NT2/D1 (cell line): ENCODE measurements at regions not wholly inside any gene's neighbourhood (a gene's known extent, or its start where the extent isn't known, plus 50 kb on each side); places are given as distances from the start of the nearest gene placed in this dataset.

Experiments
- DNase-seq: peaks from one replicate; pipeline ENCODE4 v3.0.0-alpha.2; 2011; ENCODE audit warnings: low read depth, low spot score
- H3K27me3 ChIP-seq: 2 replicates; pipeline ENCODE4 v1.6.0; 2011; ENCODE audit warnings: mild to moderate bottlenecking; ENCODE audit not compliant: insufficient read length, insufficient read depth
- H3K36me3 ChIP-seq: 2 replicates; pipeline ENCODE4 v1.6.1; 2011; ENCODE audit warnings: mild to moderate bottlenecking, low read length, mixed read lengths; ENCODE audit not compliant: insufficient read depth, insufficient read length
- H3K4me1 ChIP-seq: 2 replicates; pipeline ENCODE4 v1.5.1; 2011; ENCODE audit not compliant: insufficient read depth, insufficient read length
- H3K4me3 ChIP-seq: 2 replicates; pipeline ENCODE4 v1.5.1; 2011; ENCODE audit warnings: low read depth; ENCODE audit not compliant: insufficient read length
- H3K9ac ChIP-seq: 2 replicates; pipeline ENCODE4 v1.6.0; 2011; ENCODE audit warnings: low read depth; ENCODE audit not compliant: insufficient read length
- H3K9me3 ChIP-seq: 2 replicates; pipeline ENCODE4 v1.5.1; 2011; ENCODE audit warnings: mild to moderate bottlenecking, low read length; ENCODE audit not compliant: insufficient read depth
- SUZ12 ChIP-seq: IDR thresholded peaks from 2 replicates; pipeline ENCODE4 v1.6.1; 2011; ENCODE audit not compliant: insufficient read length, insufficient read depth; ENCODE audit errors: extremely low read depth
- YY1 ChIP-seq: IDR thresholded peaks from 2 replicates; pipeline ENCODE4 v1.6.1; 2011; ENCODE audit not compliant: insufficient read length, insufficient read depth
- ZNF274 ChIP-seq: IDR thresholded peaks from 2 replicates; pipeline ENCODE4 v1.6.1; 2011; ENCODE audit warnings: mild to moderate bottlenecking, low read depth, low read length

- H3K4me1 ChIP-seq, result no peaks in the 10 kb centered on the region
- no peak overlapping the region for H3K4me3 ChIP-seq
- H3K9ac ChIP-seq, result no peak overlapping the region
- no peaks in the 10 kb centered on the region for H3K27me3 ChIP-seq
- no peak for DNase-seq
- H3K9me3 ChIP-seq, result 0 out of 2 replicates have a peak, but pooled peaks cover 3% of the 10 kb centered on the region
- no peaks in the 10 kb centered on the region for H3K36me3 ChIP-seq
- TF ChIP-seq YY1, result no peak
- no peak for TF ChIP-seq ZNF274
- TF ChIP-seq SUZ12, result no peak
Measured at GRCh38 chr11:115776916-115777315, 272.7 kb upstream of the CADM1 start.

GRCh38 chr11:115775846-115776245 is 271.6 kb upstream of the CADM1 start:
- no peaks in the 10 kb centered on the region for H3K27me3 ChIP-seq
- no peak overlapping the region for H3K4me3 ChIP-seq
- H3K4me1 ChIP-seq, result no peaks in the 10 kb centered on the region
- no peaks in the 10 kb centered on the region for H3K36me3 ChIP-seq
- TF ChIP-seq SUZ12 (no peak), YY1 (no peak), ZNF274 (no peak)
- no peaks in the 10 kb centered on the region for H3K9me3 ChIP-seq
- H3K9ac ChIP-seq, result no peak overlapping the region
- DNase-seq, result no peak

- no peak for DNase-seq
- Histone ChIP-seq H3K27me3 (no peaks in the 10 kb centered on the region), H3K4me1 (no peaks in the 10 kb centered on the region), H3K4me3 (no peak overlapping the region), H3K9me3 (no peaks in the 10 kb centered on the region), H3K36me3 (no peaks in the 10 kb centered on the region), H3K9ac (no peak overlapping the region)
- no peak for TF ChIP-seq YY1
- no peak for TF ChIP-seq ZNF274
- TF ChIP-seq SUZ12, result no peak
Measured at GRCh38 chr11:115774756-115775155, 270.5 kb upstream of the CADM1 start.

- Histone ChIP-seq H3K9ac (no peak overlapping the region), H3K4me3 (no peak overlapping the region), H3K36me3 (no peaks in the 10 kb centered on the region), H3K9me3 (no peaks in the 10 kb centered on the region), H3K4me1 (no peaks in the 10 kb centered on the region), H3K27me3 (peaks cover 2% of the 10 kb centered on the region)
- no peak for DNase-seq
- TF ChIP-seq YY1 (no peak), ZNF274 (no peak), SUZ12 (no peak)
Measured at GRCh38 chr11:115769891-115770290, 265.7 kb upstream of the CADM1 start.

GRCh38 chr11:115767883-115768282 is 263.7 kb upstream of the CADM1 start:
- Histone ChIP-seq H3K9ac (no peak overlapping the region), H3K4me3 (no peak overlapping the region), H3K4me1 (no peaks in the 10 kb centered on the region), H3K36me3 (no peaks in the 10 kb centered on the region), H3K27me3 (peaks cover 6% of the 10 kb centered on the region), H3K9me3 (no peaks in the 10 kb centered on the region)
- DNase-seq, result no peak
- no peak for TF ChIP-seq YY1
- no peak for TF ChIP-seq SUZ12
- TF ChIP-seq ZNF274, result no peak

GRCh38 chr11:115767047-115767802 is 263.0 kb upstream of the CADM1 start:
- no peaks in the 10 kb centered on the region for H3K4me1 ChIP-seq
- H3K9ac ChIP-seq, result no peak overlapping the region

GRCh38 chr11:115766561-115766960 is 262.3 kb upstream of the CADM1 start:
- no peaks in the 10 kb centered on the region for H3K4me1 ChIP-seq
- no peak for TF ChIP-seq SUZ12
- TF ChIP-seq YY1, result no peak
- no peak for TF ChIP-seq ZNF274
- H3K27me3 ChIP-seq, result peaks cover 10% of the 10 kb centered on the region
- no peaks in the 10 kb centered on the region for H3K9me3 ChIP-seq
- no peak overlapping the region for H3K4me3 ChIP-seq
- no peak overlapping the region for H3K9ac ChIP-seq
- H3K36me3 ChIP-seq, result no peaks in the 10 kb centered on the region
- no peak for DNase-seq

More at GRCh38 chr11:115767047-115767802, 263.0 kb upstream of the CADM1 start:
- Histone ChIP-seq H3K27me3 (peaks cover 6% of the 10 kb centered on the region), H3K9me3 (no peaks in the 10 kb centered on the region), H3K36me3 (no peaks in the 10 kb centered on the region), H3K4me3 (no peak overlapping the region)
- TF ChIP-seq ZNF274, result no peak
- no peak for TF ChIP-seq SUZ12
- TF ChIP-seq YY1, result no peak
- no peak for DNase-seq
